ENCODE measurements at regions not wholly inside any gene's neighbourhood (a gene's known extent, or its start where the extent isn't known, plus 50 kb on each side); places are given as distances from the start of the nearest gene placed in this dataset.
"Not testable (repeated sequence)": the region's sequence is repeated elsewhere in the genome, so short reads cannot be mapped to it uniquely, and the experiment has no call there.

GRCh38 chr2:180596453-180596852, 384.0 kb upstream of the UBE2E3 start:
- no peak for DNase-seq

- no peak for DNase-seq
Observed at GRCh38 chr2:180591947-180592346, 388.5 kb upstream of the UBE2E3 start.

- not testable (repeated sequence) for DNase-seq
Observed at GRCh38 chr2:180591093-180591781, 389.2 kb upstream of the UBE2E3 start.

GRCh38 chr2:180583441-180584140, 396.8 kb upstream of the UBE2E3 start:
- DNase-seq = no peak

GRCh38 chr2:180579388-180579787, 401.0 kb upstream of the UBE2E3 start:
- DNase-seq = no peak

- DNase-seq = no peak
Observed at GRCh38 chr2:180578441-180578840, 402.0 kb upstream of the UBE2E3 start.

GRCh38 chr2:180577567-180577966, 402.8 kb upstream of the UBE2E3 start:
- no peak for DNase-seq

- DNase-seq = peak in 1 of 2 experiments; percentile 22
Observed at GRCh38 chr2:180573951-180574350, 406.5 kb upstream of the UBE2E3 start.

- DNase-seq = no peak
Observed at GRCh38 chr2:180572346-180572745, 408.1 kb upstream of the UBE2E3 start.

GRCh38 chr2:180571559-180571958, 408.8 kb upstream of the UBE2E3 start:
- no peak for DNase-seq

- DNase-seq = no peak
Observed at GRCh38 chr2:180570864-180571263, 409.5 kb upstream of the UBE2E3 start.

GRCh38 chr2:180564051-180564450, 416.4 kb upstream of the UBE2E3 start:
- DNase-seq = no peak

- no peak for DNase-seq
Observed at GRCh38 chr2:180562378-180562777, 418.0 kb upstream of the UBE2E3 start.

GRCh38 chr2:180559771-180560170, 420.6 kb upstream of the UBE2E3 start:
- DNase-seq = no peak

- DNase-seq = no peak
Observed at GRCh38 chr2:180559038-180559437, 421.4 kb upstream of the UBE2E3 start.

GRCh38 chr2:180555391-180555965, 424.9 kb upstream of the UBE2E3 start:
- no peak for DNase-seq

GRCh38 chr2:180554330-180554729, 426.1 kb upstream of the UBE2E3 start:
- no peak for DNase-seq

GRCh38 chr2:180553094-180553715, 427.2 kb upstream of the UBE2E3 start:
- no peak for DNase-seq

- no peak for DNase-seq
Observed at GRCh38 chr2:180542511-180542910, 437.9 kb upstream of the UBE2E3 start.

GRCh38 chr2:180540761-180541160, 439.6 kb upstream of the UBE2E3 start:
- no peak for DNase-seq

- DNase-seq = no peak
Observed at GRCh38 chr2:180539541-180539940, 440.9 kb upstream of the UBE2E3 start.

- no peak for DNase-seq
Observed at GRCh38 chr2:180535289-180535688, 445.1 kb upstream of the UBE2E3 start.

- not testable (repeated sequence) for DNase-seq
Observed at GRCh38 chr2:180531787-180532186, 448.6 kb upstream of the UBE2E3 start.

GRCh38 chr2:180524499-180524898, 455.9 kb upstream of the UBE2E3 start:
- DNase-seq = no peak

Measured in SW 1271 (cell line).